OCI-M2 (cell line): ENCODE measurements at regions not wholly inside any gene's neighbourhood (a gene's known extent, or its start where the extent isn't known, plus 50 kb on each side); places are given as distances from the start of the nearest gene placed in this dataset.
"Not testable (repeated sequence)": the region's sequence is repeated elsewhere in the genome, so short reads cannot be mapped to it uniquely, and the experiment has no call there.

Experiments
- DNase-seq: peaks from one replicate; lab custom pipeline; 2025; ENCODE audit not compliant: unreplicated experiment; lab: John Stamatoyannopoulos, UW

DNA sequence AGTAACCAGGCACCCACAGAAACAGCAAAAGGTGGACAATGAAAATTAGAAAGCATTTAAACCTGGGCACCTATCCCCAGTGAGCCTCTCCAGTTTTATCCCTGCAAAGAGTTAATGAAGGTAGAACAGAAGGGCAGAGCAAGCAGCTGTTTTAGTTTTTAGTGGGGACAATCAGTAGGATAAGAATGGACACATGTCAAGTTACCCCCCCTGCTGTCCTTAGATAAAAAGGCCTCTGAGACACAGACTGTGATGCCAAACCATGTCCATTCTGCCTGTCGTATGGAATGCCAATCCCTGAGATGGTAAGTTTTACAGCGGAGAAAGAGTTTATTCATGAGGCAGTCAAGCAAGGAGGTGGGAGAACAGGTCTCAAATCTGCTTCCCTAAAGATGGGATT lies 162.6 kb upstream of the AGR3 start:
- DNase-seq: no peak

DNA sequence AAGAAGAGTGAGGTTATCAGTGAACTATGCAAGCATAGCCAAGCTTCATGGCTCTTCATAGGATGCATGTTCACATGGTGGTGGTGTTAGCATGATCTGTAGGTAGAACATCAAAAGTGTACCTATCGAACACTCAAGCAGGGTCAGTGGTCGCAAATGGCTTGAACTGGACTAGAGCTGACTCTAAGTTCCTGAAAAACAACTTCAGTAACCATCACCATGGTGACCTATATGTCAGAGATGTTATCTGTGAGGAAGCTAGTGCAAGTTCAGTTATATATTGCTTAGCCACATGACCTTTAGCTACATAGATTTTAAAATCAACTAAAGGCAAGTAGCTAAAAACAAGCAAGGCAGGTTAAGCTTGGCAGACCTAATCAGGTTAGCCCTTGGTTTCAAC lies 163.1 kb upstream of the AGR3 start:
- DNase-seq: no peak

GRCh38 chr7:17046259-17046658 lies 164.5 kb upstream of the AGR3 start:
- no peak for DNase-seq

DNA sequence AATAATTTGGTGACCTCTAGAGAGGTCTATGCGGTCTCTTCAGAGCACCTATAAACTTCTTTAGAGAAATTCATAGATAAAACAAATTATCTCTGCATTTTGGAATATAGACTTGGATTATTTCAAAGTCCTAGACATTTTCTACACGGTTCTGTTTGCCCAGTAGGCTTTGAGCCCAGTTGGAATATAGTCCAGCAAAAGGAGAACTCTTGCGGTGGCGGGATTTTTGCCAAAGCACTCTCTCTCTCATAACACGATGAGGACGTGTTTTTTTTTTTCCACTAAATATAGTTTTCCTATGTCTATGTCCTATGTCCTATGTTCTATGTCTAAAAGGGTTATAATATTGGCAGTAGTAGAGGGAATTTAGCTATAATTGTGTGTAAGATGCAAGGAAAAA lies 164.9 kb upstream of the AGR3 start:
- DNase-seq: no peak

DNA sequence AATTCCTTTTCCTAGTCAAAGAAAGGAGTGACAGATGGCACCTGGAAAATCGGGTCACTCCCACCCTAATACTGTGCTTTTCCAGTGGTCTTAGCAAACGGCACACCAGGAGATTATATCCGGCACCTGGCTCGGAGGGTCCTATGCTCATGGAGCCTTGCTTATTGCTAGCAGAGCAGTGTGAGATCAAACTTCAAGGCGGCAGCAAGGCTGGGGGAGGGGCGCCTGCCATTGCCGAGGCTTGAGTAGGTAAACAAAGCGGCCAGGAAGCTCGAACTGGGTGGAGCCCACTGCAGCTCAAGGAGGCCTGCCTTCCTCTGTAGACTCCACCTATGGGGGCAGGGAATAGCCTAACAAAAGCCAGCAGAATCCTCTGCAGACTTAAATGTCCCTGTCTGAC lies 171.4 kb upstream of the AGR3 start:
- DNase-seq: not testable (repeated sequence)

DNA sequence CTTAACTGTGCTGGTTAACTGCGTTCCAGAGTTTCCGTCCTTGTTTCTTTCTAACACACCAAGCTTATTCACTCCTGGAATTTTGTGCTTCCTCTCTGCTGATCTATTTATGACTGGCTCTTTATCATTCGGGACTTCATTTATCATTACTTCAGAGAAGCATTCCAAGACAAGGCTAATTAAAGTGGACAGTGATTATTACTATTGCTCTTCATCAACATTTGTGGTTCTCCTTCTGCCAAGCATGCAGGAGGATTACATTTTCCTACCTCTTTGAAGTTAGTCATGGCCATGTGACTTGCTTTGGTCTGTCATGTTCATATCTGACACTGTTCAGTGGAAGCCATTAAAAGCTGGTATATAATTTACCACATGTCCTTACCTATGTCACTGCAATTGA lies 172.4 kb upstream of the AGR3 start:
- no peak for DNase-seq

DNA sequence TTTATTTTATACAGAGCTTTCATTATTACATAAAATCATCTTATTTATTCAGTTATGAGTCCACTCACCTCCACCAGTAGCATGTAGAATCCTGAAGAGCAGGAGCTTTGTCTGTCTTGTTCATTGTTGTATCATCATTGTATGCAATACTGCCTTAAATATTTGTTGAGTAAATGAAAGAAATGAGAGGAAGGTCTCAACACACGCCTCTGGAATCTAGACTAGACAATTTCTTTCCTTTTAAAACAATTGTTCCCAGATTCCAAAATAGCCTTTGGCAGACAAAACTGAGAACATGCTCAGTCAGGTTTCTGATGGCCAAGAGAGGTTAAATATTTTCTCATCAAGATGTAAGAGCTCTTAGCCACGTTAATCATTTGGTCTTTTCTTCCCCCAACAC lies 173.1 kb upstream of the AGR3 start:
- DNase-seq: no peak

DNA sequence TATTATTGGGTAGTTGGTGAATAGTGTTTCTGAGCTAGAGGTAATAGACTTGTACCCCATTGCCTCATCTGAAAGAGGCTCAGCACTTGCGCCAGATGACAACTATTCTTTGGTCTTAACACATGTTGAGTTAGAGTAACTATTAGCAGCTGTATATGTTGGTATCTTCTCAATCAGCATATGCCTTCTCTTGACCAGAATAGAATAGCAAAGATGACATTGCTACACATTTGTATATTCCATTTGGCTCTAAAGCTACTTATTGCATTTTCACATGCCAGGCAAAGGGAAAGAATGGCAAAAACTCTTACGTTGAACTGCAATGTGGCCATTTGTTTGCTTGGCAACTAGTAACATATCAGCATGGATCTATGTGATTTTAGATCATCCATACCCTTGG lies 173.8 kb upstream of the AGR3 start:
- DNase-seq: no peak

DNA sequence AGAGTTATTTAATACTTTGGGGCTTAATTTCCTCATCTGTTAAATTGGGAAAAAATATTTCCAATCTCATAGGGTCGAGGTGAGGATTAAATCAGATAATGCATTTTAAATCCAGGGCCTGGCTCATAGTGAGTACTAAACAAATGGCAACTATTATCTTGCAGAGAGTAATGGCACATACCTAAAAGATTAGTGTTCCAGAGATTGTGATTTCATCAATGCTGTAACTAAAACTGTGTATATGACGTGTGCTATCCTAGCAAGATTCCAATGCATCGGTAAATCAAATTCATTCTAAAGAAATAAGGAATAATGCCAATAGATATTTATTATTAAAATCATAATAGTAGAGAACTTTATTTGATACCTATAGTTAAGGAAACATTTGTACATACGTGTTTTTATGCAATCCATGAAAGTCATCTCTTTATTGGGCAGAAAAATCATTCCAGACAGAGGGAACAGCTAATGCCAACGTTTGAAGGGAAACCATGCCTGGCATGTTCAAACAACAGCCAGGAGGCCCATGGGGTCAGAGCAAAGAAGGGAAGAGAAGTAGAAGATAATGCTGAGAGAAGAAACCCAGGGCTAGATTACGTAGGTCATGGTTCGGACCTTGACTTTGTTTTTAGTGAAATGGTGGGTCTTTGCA lies 174.8 kb upstream of the AGR3 start:
- DNase-seq: no peak

DNA sequence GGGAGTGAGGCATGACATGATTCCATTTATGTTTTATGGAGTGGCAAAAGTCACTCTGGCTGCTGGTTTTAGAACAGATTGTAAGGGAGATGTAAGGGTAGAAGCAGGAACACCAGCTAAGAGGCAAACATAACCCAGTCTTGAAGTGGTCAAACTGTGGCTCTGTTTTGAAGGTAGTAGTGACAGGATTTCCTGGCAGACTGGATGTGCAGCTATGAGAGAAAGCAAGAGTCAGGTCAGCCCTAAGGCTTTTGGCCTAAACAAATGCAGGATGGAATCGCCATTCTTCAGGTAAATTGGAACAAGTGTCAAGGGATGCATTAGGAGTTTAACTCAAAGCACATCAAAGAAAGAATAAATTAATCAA lies 175.3 kb upstream of the AGR3 start:
- DNase-seq: no peak

GRCh38 chr7:17058568-17058967 lies 176.8 kb upstream of the AGR3 start:
- no peak for DNase-seq

GRCh38 chr7:17060051-17060450 lies 178.3 kb upstream of the AGR3 start:
- DNase-seq: no peak

- no peak for DNase-seq
These were observed 179.7 kb upstream of the AGR3 start for GRCh38 chr7:17061443-17061842.

- no peak for DNase-seq
These were observed 180.6 kb upstream of the AGR3 start for GRCh38 chr7:17062151-17063044.

GRCh38 chr7:17063045-17063383 lies 181.2 kb upstream of the AGR3 start:
- no peak for DNase-seq

DNA sequence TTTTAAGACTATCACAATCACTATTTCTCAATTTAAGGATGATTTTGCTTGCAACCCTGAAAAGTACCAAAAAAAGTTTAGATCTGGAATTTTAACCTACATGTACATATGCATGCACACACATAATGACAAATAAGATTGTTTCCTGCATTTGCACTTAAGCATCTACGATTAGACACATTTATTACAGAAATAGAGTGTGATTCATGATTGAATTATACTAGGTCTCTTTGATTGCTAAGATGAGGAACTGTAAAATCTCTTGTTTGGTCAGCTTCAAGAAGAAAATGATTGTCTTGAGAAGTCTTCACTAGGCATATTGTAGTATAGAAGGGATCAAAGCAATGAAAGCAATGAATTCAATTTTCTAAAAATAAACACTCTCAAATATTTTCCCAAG lies 185.9 kb upstream of the AGR3 start:
- DNase-seq: no peak

GRCh38 chr7:17069146-17069545 lies 187.4 kb upstream of the AGR3 start:
- DNase-seq: no peak

GRCh38 chr7:17070231-17070708 lies 188.5 kb upstream of the AGR3 start:
- DNase-seq: no peak

- DNase-seq: no peak
These were observed 190.1 kb upstream of the AGR3 start for GRCh38 chr7:17071866-17072265.

- no peak for DNase-seq
These were observed 193.9 kb upstream of the AGR3 start for GRCh38 chr7:17075601-17076255.

DNA sequence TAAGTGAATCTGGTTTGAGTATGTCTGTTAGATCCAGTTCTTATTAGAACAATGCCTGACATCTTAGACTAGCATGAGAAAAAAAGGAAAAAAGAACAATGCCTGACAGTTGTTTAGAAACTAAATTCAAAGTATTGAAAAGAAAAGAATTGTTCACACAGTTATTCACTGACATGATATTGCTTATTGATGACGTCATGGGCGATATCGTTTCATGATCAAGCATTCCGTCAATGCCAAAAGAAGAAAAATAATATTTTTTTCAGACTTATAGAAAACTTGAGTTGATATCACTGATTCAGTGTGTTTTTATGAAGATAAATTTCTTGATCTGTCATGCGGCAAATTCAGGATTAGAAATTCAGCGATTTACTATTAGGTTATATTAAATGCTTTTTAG lies 196.5 kb upstream of the AGR3 start:
- no peak for DNase-seq
